Immature natural killer cell (primary cell): ENCODE measurements at regions not wholly inside any gene's neighbourhood (a gene's known extent, or its start where the extent isn't known, plus 50 kb on each side); places are given as distances from the start of the nearest gene placed in this dataset.
A peak's percentile ranks its signal among the peaks of the same experiment; 100 is the strongest.

ENCODE experiments used
- DNase-seq, 3 donors: peaks; one replicate each; pipeline ENCODE4 v3.0.0; 2022; ENCODE audit warnings: mixed read lengths in 1 of 3
- H3K27ac Mint-ChIP-seq, 6 donors: one replicate each; pipeline ENCODE4 v1.8.0; 2020; ENCODE audit warnings: mixed read lengths in 6 of 6, mild to moderate bottlenecking in 5 of 6, inconsistent platforms in 4 of 6, moderate library complexity in 3 of 6
- H3K27me3 Mint-ChIP-seq, 3 donors: one replicate each; pipeline ENCODE4 v1.8.0; 2020 to 2021; ENCODE audit warnings: low read depth in 3 of 3, mild to moderate bottlenecking in 3 of 3, mixed read lengths in 3 of 3, moderate library complexity in 3 of 3, inconsistent platforms in 1 of 3
- H3K36me3 Mint-ChIP-seq, 3 donors: one replicate each; pipeline ENCODE4 v1.8.0; 2020; ENCODE audit warnings: mixed read lengths in 3 of 3, inconsistent platforms in 2 of 3, mild to moderate bottlenecking in 2 of 3
- H3K4me1 Mint-ChIP-seq, 2 donors: one replicate each; pipeline ENCODE4 v1.8.0; 2020; ENCODE audit warnings: inconsistent platforms in 2 of 2, mild to moderate bottlenecking in 2 of 2, mixed read lengths in 2 of 2, moderate library complexity in 1 of 2
- H3K4me3 Mint-ChIP-seq, 5 donors: one replicate each; pipeline ENCODE4 v1.8.0; 2020; ENCODE audit warnings: mild to moderate bottlenecking in 5 of 5, mixed read lengths in 5 of 5, inconsistent platforms in 3 of 5, moderate library complexity in 3 of 5
- H3K9me3 Mint-ChIP-seq, 6 donors: one replicate each; pipeline ENCODE4 v1.8.0; 2020; ENCODE audit warnings: mild to moderate bottlenecking in 6 of 6, mixed read lengths in 6 of 6, inconsistent platforms in 4 of 6, moderate library complexity in 3 of 6

DNA sequence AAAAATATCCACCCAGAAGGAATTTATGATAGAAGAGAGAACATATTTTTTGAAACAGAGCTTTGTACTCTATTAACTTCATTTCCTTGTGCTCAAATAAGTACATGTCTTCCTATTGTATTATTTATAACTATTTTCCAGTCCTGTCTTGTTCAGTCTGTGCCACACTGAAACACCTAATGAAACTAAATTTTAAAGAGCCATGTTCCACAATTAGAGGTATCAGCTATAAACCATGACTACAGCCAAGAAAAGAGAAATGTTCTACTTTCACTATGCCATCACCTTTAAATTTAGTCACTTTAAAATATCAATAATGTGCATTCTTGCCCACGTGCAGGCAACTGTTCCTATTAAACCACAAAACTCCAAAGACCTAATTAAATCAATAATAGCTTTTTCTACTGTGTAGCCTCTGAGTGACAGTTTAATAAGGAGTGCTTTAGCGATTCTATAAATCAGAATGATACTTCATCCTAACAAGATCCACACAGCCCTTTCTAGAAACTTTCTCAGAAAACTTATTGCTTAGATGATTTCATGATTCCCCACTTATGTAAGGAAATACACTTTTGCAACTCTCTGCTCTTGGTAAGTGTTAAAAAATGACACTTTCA, 404.9 kb upstream of the CHRM3 start:
- no peak for DNase-seq
- Mint-ChIP-seq H3K4me3 (no peak overlapping the region), H3K9me3 (peaks cover 2 to 49% (median 5%) of the 10 kb centered on the region in 6 donors), H3K27me3 (no peaks in the 10 kb centered on the region), H3K36me3 (no peaks in the 10 kb centered on the region), H3K27ac (no peak overlapping the region), H3K4me1 (no peaks in the 10 kb centered on the region)

GRCh38 chr1:238980053-238980452, 406.3 kb upstream of the CHRM3 start:
- no peak for DNase-seq
- peaks cover 2 to 55% (median 5%) of the 10 kb centered on the region in 6 donors for H3K9me3 Mint-ChIP-seq
- H3K36me3 Mint-ChIP-seq: no peaks in the 10 kb centered on the region
- no peaks in the 10 kb centered on the region for H3K4me1 Mint-ChIP-seq
- H3K27ac Mint-ChIP-seq: no peak overlapping the region
- no peaks in the 10 kb centered on the region for H3K27me3 Mint-ChIP-seq
- H3K4me3 Mint-ChIP-seq: no peak overlapping the region

- no peak overlapping the region for H3K4me3 Mint-ChIP-seq
- no peak overlapping the region for H3K27ac Mint-ChIP-seq
These were observed 421.7 kb upstream of the CHRM3 start for GRCh38 chr1:238964631-238965030.

GRCh38 chr1:238962941-238963340, 423.4 kb upstream of the CHRM3 start:
- Mint-ChIP-seq H3K36me3 (no peaks in the 10 kb centered on the region), H3K4me1 (no peaks in the 10 kb centered on the region), H3K27me3 (no peaks in the 10 kb centered on the region), H3K4me3 (no peak overlapping the region), H3K9me3 (peaks cover 2 to 35% (median 15%) of the 10 kb centered on the region in 6 donors), H3K27ac (no peak overlapping the region)
- DNase-seq: no peak

More at GRCh38 chr1:238964631-238965030, 421.7 kb upstream of the CHRM3 start:
- Mint-ChIP-seq H3K27me3 (no peaks in the 10 kb centered on the region), H3K36me3 (no peaks in the 10 kb centered on the region), H3K4me1 (no peaks in the 10 kb centered on the region), H3K9me3 (peaks cover 2 to 35% (median 15%) of the 10 kb centered on the region in 6 donors)
- no peak for DNase-seq

GRCh38 chr1:238961790-238962189, 424.6 kb upstream of the CHRM3 start:
- no peaks in the 10 kb centered on the region for H3K4me1 Mint-ChIP-seq
- H3K27ac Mint-ChIP-seq: no peak overlapping the region
- no peak overlapping the region for H3K4me3 Mint-ChIP-seq
- DNase-seq: no peak
- H3K9me3 Mint-ChIP-seq: peaks cover 2 to 35% (median 17%) of the 10 kb centered on the region in 6 donors
- no peaks in the 10 kb centered on the region for H3K27me3 Mint-ChIP-seq
- no peaks in the 10 kb centered on the region for H3K36me3 Mint-ChIP-seq

- H3K4me1 Mint-ChIP-seq: no peaks in the 10 kb centered on the region
- H3K4me3 Mint-ChIP-seq: no peak overlapping the region
- H3K27me3 Mint-ChIP-seq: no peaks in the 10 kb centered on the region
- no peak overlapping the region for H3K27ac Mint-ChIP-seq
- H3K9me3 Mint-ChIP-seq: peaks cover 0 to 34% (median 18%) of the 10 kb centered on the region in 6 donors
- no peak for DNase-seq
- H3K36me3 Mint-ChIP-seq: no peaks in the 10 kb centered on the region
These were observed 426.3 kb upstream of the CHRM3 start for GRCh38 chr1:238960071-238960470.

DNA sequence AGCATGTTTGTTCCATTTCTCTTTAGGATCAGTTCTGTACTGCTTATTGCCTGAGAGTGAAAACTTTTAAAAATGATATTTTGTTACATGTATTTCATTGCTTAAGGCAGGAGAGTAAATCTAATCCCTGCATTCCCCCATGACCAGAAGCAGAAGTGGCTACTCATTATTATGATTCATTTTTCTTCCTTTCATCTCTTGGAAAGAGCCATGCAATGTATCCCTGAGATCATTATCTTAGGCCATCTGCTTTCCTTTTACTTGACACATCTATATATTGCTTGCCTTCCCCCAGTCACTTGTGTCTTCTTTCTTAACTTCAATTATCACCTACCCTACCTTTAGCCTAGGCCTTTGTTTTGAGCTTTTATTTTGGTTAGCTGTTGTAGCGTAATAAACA, 430.4 kb upstream of the CHRM3 start:
- Mint-ChIP-seq H3K27ac (no peak overlapping the region), H3K4me3 (no peak overlapping the region), H3K36me3 (no peaks in the 10 kb centered on the region), H3K9me3 (peaks cover 0 to 17% (median 6%) of the 10 kb centered on the region in 6 donors), H3K4me1 (peaks cover 5 to 10% of the 10 kb centered on the region in 2 donors), H3K27me3 (peaks cover 0 to 1% (median 0%) of the 10 kb centered on the region in 3 donors)
- no peak for DNase-seq

DNA sequence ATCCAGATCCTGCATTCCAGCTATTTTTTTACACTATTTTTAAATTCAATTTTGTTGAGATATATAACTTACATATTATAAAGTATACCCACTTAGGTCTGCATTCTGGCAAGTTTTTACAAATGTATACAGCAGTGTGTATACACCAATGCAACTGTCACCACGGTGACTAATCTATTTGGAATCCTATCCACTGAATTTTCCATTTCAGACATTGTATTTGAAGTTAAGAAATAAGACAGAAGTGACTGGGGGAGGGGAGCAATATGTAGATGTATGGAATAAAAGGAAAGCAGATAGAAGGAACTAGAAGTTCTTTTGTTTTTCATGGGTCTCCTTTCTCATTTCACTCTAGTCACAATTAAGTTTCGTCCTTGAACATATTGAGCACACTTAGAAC, 431.5 kb upstream of the CHRM3 start:
- Mint-ChIP-seq H3K4me3 (no peak overlapping the region), H3K36me3 (no peaks in the 10 kb centered on the region), H3K4me1 (peaks cover 10 to 20% of the 10 kb centered on the region in 2 donors), H3K27ac (no peak overlapping the region), H3K9me3 (peaks cover 0 to 13% (median 4%) of the 10 kb centered on the region in 6 donors), H3K27me3 (peaks cover 0 to 1% (median 0%) of the 10 kb centered on the region in 3 donors)
- no peak for DNase-seq

- H3K27ac Mint-ChIP-seq: no peak overlapping the region
- H3K9me3 Mint-ChIP-seq: peaks cover 0 to 13% (median 4%) of the 10 kb centered on the region in 6 donors
- DNase-seq: no peak
- H3K4me3 Mint-ChIP-seq: no peak overlapping the region
- no peaks in the 10 kb centered on the region for H3K36me3 Mint-ChIP-seq
- H3K27me3 Mint-ChIP-seq: peaks cover 0 to 1% (median 0%) of the 10 kb centered on the region in 3 donors
- H3K4me1 Mint-ChIP-seq: peaks cover 10 to 20% of the 10 kb centered on the region in 2 donors
These were observed 432.8 kb upstream of the CHRM3 start for GRCh38 chr1:238953448-238954010.

DNA sequence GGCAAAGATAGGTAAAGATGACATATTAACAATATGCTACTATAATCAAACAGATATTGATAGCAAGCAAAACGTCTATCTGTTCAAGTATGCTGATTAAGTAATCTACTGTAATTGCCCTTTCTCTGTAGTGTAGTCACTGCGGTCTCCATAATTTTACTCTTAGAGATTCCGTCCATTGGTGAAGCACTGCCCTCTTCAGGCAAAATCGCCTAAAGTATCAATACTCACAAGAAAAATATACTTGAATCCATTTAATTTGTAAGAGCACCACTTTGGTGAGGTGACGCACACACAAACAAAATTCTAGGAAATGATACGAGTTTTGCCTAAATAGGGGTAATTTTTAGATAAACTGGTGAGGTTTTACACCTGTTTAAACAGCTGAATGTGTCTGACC, 434.6 kb upstream of the CHRM3 start:
- Mint-ChIP-seq H3K36me3 (no peaks in the 10 kb centered on the region), H3K4me1 (peaks cover 10 to 20% of the 10 kb centered on the region in 2 donors), H3K4me3 (no peak overlapping the region), H3K27ac (no peak overlapping the region), H3K9me3 (peaks cover 2 to 13% (median 6%) of the 10 kb centered on the region in 6 donors), H3K27me3 (peaks cover 0 to 1% (median 0%) of the 10 kb centered on the region in 3 donors)
- DNase-seq: no peak

DNA sequence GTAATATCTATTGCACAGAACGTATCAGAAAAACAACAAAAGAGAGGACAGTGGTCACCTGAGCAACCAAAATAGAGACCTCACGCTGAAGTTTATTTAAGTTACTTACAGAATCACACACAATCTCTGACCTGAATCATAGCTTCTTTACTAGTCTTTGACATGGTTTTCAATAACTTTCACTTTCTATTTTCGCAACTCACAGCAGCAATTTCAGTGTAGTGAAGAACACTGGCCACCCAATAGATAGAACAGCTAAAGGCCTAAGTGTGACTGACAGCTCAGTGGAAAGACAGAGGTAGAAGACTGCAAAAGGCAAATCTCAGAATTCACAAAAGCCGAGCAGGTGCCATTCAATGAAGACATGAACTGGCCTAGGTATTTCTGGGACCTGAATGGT, 435.6 kb upstream of the CHRM3 start:
- Mint-ChIP-seq H3K4me1 (peaks cover 10 to 20% of the 10 kb centered on the region in 2 donors), H3K27ac (peak overlapping the region in 5 of 6 donors; percentile 9 to 76 (median 69)), H3K4me3 (peak overlapping the region; percentile 5 to 56 (median 30)), H3K36me3 (no peaks in the 10 kb centered on the region), H3K9me3 (peaks cover 0 to 7% (median 4%) of the 10 kb centered on the region in 6 donors), H3K27me3 (peaks cover 0 to 1% (median 0%) of the 10 kb centered on the region in 3 donors)
- DNase-seq: peak in 2 of 3 donors; percentile 3 to 6

DNA sequence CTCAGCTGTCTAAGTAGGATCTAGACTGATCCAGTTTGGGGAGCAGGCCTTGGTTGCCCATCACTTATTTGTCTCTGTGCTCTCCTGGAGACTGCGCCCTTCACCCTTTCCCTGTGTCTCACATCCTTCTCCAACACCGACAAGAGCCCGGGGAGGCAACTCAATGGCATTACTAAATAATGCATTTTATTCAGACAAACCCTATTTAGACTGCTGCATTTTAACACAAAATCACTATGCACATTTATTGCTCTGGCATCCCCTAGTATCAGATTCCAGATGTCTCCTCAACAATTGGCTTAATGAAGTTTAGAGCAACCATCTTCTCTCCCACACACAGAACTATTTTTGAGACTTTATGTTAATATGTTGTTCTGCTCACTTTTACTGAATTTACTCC, 436.4 kb upstream of the CHRM3 start:
- Mint-ChIP-seq H3K27me3 (peaks cover 0 to 1% (median 0%) of the 10 kb centered on the region in 3 donors), H3K9me3 (peaks cover 0 to 7% (median 5%) of the 10 kb centered on the region in 6 donors), H3K36me3 (no peaks in the 10 kb centered on the region), H3K4me1 (peaks cover 10 to 20% of the 10 kb centered on the region in 2 donors), H3K4me3 (no peak overlapping the region), H3K27ac (no peak overlapping the region)
- no peak for DNase-seq

DNA sequence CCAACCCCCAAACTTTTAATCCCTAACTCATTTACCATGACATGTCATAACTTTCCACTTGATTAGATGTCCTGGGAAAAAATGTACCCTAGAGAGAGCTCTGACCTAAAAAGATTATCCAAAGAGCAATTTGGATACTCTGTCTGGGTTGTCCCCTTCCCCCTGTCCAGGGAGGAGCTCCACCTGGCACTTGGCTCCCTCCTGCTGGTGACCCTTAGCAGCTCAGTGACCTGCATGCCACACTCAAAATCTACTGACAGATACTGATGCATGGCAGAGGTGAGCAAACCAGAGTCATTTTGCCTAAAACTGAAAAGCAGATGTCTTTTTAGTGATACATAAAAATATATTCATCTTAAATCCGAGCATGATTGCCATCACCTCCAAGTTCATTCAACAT, 442.3 kb upstream of the CHRM3 start:
- H3K36me3 Mint-ChIP-seq: no peaks in the 10 kb centered on the region
- H3K4me3 Mint-ChIP-seq: no peak overlapping the region
- H3K4me1 Mint-ChIP-seq: no peaks in the 10 kb centered on the region
- DNase-seq: no peak
- no peak overlapping the region for H3K27ac Mint-ChIP-seq
- peaks cover 5 to 21% (median 8%) of the 10 kb centered on the region in 6 donors for H3K9me3 Mint-ChIP-seq
- H3K27me3 Mint-ChIP-seq: peaks cover 0 to 2% (median under 1%) of the 10 kb centered on the region in 3 donors

DNA sequence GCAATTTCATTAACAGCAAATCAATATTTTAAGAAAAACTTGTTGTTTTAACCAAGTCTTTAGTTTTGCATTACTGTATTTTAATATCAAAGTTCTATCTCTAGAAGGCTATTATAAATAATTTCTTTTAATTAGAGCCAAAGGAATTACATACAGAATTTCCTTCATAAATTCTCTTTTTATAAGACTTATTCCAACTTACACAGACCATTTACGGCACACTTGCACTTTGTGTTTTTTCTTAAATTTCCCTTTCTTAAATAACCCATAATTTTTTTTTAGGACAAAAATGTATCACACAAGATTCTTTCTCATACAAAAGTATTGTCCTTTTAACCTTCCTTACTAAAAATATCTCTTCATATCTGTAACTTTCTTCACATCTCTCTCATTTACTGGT, 458.5 kb upstream of the CHRM3 start:
- Mint-ChIP-seq H3K9me3 (peaks cover 6 to 37% (median 18%) of the 10 kb centered on the region in 6 donors), H3K27ac (no peak overlapping the region), H3K36me3 (no peaks in the 10 kb centered on the region), H3K27me3 (peaks cover 0 to 2% (median 0%) of the 10 kb centered on the region in 3 donors), H3K4me3 (no peak overlapping the region), H3K4me1 (no peaks in the 10 kb centered on the region)
- no peak for DNase-seq
